Activated CD4-positive, alpha-beta T cell treated with anti-CD3 and anti-CD28 coated beads, Interleukin-2, Interleukin-6, amounts not matched to agents 100 ng/mL and 50 ng/mL, durations not matched to agents 16 hours and 8 hours (primary cell): ENCODE measurements at regions not wholly inside any gene's neighbourhood (a gene's known extent, or its start where the extent isn't known, plus 50 kb on each side); places are given as distances from the start of the nearest gene placed in this dataset.
"Not testable (repeated sequence)": the region's sequence is repeated elsewhere in the genome, so short reads cannot be mapped to it uniquely, and the experiment has no call there.

ENCODE experiments used
- DNase-seq: peaks from one replicate; pipeline ENCODE4 v3.0.0-alpha.2; 2020

DNA sequence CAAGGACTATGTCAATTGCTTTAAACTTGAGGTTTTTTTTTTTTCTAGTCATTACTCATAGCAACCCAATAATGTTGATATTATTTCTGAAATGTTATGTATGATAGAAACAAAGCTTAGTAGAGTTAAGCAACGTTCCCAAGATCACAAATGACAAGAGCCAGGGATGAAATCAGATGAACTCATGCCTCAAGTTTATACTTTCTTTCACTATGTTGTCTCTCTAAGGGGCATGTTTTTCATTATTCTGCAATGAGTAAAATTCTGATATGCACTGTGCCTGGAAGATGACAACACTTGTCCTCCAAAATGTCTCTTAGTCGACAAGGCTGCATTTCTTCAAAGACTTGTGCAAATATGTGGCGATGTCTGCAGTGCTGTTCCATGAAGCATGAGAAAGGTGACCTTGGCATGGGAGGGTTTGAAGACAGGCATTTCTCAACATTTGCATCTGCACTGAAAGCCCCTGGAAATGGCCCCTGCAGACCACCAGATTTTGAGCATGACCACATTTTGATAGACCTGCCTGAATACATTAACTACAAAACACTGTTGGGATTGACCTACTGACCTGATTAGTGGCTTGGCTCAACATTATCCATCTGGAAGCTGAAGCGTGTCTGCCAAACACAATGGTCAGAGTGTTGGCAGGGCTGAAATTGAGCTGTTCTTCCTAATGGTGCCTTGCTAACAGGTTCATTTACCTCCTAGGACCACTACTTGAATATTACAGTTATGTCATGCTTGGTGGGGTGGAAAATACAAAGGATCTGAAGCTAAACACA lies 1027.5 kb downstream of the CDH11 start:
- DNase-seq, result no peak

DNA sequence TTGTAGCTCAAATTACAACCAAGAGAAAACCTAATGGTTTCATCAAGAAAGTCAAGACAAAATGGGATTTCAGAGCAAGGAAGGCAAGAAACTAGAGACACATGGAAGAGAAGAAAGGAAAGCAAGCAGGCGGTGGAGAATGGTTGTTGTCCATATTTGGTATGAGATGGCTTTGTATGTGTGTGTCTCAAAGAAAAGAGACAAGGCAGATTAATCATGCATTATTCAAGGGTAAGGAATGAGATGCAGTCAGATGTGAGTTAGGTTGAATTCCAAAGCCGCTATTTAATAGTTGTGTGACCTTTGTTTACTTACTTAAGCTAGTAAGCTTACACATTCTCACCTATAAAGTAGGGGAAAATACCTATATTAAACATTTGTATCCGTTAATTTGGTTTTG lies 1029.6 kb downstream of the CDH11 start:
- DNase-seq, result no peak

DNA sequence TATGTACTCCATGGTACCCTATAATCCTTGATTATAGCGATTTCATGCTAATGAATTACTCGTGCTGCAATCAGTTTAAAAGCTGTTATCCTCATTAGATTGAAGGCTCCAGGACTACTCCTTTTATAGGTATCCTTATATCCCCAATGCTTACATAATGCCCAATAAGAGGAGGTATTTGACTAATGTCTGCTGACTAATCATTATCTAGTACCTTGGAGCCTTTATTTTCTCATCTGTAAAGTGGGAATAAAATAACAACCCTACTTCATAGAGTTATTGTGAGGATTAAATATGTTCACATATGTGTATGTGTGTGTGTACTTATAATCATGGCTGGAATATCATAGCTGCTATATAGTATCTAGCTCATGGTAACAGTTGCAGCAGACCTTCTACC lies 1031.5 kb downstream of the CDH11 start:
- no peak for DNase-seq

DNA sequence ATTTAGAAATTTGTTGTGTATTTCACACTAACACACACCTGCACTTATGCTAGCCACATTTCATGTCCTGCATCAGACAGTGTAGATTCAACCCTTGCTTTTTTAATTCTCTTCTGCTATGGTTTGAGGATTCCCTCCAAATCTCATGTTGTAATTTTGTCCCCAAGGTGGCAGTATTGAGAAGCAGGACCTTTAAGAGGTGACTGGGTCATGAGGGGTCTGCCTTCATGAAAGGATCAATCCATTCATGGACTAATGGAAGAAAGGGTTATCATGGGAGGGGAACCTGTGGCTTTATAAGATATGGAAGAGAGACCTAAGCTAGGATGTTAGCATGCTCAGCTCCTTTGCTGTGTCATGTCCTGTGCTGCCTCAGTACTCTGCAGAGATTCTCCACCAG lies 1032.2 kb downstream of the CDH11 start:
- no peak for DNase-seq

DNA sequence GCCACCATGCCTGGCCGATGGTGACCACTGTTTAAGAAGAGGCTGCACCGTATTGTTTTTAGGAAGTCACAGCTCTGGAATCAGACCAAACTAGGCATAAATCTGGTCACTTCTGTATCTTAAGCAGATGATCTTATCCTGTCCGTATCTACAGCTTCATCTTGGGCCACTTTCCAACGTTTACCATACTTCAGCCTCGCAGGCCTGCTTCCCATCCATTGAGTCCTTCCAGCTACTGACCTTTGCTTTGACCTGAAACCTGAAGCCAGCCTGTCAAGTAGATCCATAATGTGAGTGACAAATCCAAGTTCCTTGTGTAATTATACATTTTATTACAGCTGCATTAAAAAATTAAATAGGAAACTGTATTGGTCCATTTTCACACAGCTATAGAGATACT lies 1033.0 kb downstream of the CDH11 start:
- no peak for DNase-seq

DNA sequence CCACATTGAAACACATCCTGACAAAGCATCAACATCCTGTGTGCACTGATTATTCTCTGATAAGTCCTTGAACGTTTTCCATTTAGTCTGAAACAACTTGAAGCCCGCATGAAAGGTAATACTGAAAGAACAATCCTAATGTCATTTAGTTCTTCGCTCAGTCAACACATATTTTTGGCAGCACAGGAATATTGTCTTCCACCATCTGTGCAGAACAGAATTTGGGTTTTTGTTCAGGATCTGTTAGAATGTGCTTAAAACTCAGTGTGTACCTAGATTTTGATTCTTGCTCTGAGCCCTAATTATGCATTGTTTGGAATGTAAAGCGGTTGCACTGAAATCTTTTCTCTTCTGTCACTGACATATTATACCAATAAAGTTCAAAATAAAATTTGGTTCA lies 1036.6 kb downstream of the CDH11 start:
- no peak for DNase-seq

DNA sequence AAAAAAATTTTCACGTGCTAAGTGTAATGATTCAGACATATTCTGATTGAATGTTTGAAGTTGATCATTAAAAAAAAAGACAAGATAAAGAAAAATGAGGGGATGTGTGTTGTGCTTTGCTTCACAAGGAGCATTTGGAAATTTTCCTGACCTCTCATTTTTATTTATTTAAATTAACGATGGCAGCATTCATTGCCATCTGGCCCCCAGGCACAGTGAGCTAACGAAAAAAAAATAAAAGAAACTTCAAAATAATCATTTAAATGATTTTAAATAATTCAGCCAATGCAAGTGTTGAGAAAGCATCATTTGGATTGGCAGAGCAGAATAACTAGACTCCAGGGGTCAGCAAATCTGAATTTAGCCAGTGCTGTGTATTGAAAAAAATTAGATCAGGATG lies 1037.2 kb downstream of the CDH11 start:
- no peak for DNase-seq

DNA sequence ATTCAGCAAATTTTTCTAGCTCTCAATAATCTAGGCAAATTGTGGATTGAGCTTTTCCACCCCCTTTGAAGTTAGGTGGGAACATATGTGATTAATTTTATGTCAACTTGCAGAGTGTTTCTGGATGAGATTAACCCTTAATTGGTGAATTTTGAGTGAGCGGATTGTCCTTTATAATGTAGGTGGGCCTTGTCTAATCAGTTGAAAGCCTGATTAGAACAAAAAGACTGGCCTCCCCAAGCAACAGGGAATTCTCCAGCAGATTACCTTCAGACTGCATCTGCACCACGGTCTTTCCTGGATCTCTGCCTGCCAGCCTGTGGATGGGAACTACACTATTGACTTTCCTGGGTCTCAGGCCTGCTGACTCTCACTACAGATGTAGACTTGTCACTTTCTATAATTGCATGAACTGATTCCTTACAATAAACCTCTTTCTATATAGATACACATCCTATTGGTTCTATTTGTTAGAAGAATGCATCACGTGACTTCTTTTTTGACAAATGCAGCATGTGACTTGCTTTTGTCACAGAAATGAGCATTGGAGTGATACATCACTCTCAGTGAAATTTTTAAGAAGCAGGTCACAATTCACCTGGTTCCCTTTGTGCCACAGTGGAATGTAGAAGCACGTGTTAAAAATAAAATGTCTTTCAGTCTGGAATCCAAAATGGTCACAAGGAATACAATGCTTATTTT lies 1038.3 kb downstream of the CDH11 start:
- no peak for DNase-seq

DNA sequence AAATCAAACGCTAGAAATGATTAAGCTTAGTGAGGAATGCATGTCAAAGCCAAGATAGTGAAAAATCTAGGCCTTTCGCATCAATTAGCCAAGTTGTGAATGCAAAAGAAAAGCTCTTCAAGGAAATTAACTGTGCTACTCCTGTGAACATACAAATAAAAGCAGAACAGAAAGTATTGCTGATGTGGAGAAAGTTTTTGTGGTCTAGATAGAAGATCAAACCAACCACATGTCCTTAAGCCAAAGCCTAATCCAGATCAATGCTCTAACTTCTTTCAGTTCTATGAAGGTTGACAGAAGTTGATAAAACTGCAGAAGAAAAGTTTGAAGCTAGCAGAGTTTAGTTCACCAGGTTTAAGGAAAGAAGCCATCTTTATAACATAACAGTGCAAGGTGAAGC lies 1044.6 kb downstream of the CDH11 start:
- no peak for DNase-seq

DNA sequence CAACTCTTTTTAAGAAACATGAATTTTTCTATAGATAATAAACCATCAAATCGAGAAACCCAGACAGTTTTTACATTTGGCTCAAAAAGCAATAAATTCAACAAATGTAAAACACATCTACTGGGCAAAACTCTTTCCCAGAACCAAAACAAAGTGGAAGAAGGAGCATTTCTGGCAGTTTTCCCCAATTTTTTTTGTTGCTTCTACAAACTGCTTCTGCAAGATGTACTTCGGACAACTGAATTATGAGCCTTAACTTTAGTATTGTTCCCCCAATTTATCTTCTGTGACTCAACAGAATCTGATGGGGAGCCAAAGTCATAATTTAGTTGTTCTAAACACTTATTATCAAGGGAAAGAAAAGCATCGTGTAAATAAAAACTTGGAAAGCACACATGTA lies 1047.2 kb downstream of the CDH11 start:
- no peak for DNase-seq

DNA sequence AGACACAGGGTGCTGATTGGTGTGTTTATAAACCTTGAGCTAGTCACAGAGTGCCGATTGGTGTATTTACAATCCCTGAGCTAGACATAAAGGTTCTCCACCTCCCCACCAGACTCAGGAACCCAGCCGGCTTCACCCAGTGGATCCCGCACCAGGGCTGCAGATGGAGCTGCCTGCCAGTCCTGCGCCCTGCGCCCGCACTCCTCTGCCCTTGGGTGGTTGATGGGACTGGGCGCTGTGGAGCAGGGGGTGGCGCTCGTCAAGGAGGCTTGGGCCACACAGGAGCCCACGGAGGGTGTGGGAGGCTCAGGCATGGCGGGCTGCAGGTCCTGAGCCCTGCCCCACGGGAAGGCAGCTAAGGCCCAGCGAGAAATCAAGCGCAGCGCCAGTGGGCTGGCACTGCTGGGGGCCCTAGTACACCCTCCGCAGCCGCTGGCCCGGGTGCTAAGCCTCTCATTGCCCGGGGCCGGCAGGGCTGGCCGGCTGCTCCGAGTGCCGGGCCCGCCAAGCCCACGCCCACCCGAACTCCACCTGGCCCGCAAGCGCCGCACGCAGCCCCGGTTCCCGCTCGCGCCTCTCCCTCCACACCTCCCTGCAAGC lies 1049.6 kb downstream of the CDH11 start:
- not testable (repeated sequence) for DNase-seq

DNA sequence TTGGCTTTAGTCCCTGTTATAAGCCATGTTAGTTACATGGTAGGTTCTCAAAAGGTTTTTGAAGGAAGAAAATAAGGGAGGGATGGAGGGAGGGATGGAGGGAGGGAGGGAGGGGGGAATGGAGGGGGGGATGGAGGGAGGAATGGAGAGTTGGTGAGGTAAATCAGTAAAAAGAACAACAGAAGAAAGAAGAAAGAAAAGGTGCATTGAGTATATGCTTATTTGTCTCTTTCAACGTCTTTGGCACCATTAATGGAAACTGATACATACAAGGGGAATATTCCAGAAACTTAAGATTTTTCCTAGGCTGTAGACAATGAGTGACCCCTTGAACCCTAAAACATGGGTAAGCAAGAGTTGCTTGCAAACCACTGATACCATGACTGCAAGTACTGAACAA lies 1056.3 kb downstream of the CDH11 start:
- DNase-seq, result no peak

DNA sequence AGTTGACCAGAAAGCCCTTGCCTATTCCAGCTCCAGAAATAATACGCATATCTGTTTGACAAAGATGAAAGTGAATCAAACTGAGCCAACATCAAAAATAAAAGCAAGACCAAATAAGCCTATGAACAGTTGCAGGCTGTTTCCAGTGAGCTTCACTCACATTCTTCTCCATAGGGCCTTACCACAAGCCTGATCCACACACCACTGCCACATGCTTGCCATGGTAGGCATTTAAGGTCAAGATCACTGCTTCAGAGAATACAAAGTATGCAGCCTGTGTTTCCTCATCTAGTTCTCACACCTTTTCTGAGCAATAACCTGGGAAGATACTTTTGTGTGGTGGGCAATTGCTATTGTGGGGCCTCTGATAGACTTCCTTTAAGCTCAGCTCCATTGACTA lies 1060.2 kb downstream of the CDH11 start:
- no peak for DNase-seq

DNA sequence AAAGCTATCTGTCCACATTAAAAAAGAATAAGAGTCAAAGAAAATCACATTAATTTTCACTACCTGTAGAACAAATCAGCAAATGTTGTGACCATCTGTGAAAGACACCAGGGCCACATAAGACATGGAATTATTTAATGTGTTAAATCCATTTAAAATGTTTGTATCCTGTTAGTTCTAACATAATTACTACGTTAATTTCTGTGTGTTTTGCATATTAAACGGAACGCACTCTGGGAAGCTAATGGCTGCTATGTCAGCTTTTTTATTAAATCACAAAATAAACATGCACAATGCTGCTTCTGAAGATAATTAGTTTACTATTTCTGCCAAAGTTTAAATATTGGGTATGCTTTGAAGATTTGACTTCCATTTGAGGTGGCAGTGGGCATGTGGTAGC lies 1061.2 kb downstream of the CDH11 start:
- DNase-seq, result no peak

DNA sequence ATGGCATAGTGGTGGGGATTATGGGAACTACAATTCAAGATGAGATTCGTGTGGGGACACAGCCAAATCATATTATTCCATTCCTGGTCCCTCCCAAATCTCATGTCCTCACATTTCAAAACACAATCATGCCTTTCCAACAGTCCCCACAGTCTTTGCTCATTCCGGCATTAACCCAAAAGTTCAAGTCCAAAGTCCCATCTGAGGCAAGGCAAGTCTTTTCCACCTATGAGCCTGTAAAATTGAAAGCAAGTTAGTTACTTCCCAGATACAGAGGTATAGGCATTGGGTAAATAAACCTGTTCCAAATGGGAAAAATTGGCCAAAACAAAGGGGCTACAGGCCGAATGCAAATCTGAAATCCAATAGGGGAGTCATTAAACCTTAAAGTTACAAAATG lies 1063.2 kb downstream of the CDH11 start:
- no peak for DNase-seq

DNA sequence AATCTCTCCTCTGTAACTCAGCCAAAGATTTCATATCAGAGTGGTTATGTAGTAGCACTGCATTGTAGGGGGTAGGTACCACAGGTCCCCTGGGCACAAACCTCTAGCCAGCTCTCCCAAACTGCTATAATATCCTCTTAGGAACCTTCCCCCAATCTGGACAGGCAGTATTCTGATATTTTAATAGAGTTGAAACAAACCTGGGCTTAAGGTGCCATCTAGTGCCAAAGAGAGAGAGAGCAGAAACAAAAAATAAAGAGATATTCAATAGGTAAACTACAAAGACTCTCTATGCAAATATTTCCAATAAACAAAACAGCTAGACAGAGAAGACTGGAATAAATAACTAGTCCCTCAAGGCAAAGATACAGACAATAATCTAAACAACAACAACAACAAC lies 1070.0 kb downstream of the CDH11 start:
- no peak for DNase-seq

DNA sequence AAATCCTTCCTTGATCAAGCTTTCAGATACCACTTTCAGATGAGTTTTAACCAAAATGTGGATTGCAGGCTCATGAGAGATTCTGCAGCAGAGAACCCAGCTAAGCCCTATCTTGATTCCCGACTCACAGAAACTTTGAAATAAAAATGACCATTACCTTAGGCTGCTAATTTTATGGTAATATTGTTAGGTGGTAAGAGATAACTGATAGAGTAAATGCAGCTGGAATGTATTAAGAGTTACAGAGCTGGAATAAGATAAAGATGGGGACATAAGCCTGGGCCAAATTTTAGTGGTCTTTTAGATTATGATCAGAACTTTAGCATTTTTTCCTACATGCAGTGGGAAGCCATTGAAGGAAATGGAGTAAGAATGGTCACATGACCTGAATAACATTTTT lies 1074.0 kb downstream of the CDH11 start:
- no peak for DNase-seq

DNA sequence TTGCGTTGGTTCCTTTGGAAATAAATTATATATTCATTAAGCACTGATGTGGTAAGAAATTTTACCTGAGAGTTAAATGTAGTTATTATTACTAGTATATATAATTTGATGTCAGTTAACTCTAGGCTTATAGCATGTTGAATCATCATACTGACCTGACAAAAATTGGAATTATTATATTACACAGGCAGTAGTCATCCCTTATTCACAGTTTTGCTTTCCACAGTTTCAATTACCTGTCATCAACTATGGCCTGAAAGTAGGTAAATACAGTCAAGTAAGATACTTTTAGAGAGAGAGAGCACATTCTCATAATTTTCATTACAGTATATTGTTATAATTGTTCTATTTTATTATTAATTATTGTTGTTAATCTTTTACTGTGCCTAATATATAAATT lies 1074.7 kb downstream of the CDH11 start:
- no peak for DNase-seq

DNA sequence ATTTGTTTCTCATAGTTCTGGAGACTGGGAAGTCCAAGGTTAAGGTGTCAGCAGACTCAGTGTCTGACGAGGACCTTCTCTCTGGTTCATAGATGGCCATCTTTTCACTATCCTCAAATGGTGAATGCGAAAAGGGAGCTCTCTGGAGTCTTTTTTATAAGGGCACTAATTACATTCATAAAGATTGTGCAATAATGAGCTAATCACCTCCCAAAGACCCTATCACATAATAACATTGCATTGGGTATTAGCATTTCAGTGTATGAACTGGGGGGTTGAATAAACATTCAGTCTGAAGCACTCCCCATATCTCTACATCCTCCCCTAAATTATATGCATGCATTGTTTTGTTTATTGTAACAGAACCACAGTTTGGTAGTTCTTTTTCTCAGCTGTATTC lies 1086.5 kb downstream of the CDH11 start:
- DNase-seq, result no peak

DNA sequence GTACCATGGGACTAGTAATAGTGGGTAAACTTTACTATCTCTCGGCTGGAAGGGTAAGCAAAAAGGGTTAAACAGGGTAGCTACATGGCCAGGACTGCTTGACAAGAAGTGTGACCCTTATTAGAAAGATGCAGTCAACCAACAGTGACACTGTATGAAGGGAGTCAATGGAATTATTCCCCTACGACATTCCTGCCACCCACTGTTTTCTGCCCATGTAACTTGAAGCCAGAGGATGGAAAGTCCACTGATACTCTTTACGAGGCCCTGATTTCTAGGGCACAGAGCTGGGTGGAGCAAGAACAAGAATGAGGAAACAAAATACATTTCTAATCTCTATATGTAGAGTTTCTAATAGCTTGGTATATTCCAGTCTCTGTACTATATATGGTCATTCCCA lies 1102.5 kb downstream of the CDH11 start:
- DNase-seq, result no peak

DNA sequence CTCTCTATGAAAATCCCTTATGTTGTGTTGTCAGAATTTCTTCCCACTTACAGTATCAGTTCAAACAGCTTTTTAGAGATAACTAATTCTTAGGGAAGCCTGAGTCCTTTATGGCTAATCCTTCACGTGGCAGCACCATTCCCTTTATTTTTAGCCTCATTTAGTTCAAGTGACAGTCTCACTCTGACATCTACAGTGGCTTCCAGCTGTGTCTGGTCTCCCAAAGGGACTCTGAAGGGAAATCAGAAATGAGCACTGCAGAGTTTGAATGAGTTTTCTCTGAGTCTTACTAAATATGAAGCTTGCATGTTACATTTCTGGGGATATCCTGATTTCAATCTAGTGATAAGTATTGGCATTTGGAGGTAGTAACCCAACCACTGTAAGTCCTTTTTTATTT lies 1104.1 kb downstream of the CDH11 start:
- DNase-seq, result no peak

DNA sequence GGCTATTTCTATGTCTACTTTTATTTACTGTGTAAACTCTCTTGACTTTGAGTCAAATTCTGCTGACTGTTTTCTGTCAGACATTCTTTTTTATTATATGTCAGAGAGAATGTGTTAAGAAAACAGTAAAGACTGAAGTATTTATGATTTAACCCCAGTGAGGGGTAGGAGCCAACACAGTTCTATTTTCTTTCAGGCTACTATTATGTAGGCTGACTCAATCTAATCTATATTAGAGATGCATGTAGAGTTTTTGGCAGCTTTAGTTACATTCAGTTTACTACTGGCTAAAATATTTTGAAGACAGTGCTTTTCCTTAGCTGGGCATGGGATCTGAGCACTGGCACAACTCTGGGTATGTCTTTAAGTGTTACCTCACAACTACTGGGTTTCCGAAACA lies 1108.0 kb downstream of the CDH11 start:
- DNase-seq, result no peak

DNA sequence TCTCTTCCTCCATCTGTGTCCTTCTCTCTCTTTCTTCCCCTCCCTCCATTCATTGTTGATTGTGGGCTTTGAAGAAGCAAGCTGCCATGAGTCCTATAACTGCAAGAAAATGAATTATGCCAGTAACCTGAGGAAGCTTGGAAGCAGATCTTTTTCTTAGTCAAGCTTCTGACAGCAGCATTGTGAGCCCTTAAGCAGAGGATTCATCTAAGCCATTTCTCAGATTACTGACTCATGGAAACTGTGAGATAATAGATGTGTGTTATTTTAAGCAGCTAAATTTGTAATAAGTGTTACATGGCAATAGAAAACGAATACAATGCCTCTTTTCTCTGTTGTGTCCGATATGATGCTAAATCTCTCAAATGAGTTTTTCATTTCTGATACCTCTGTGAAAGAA lies 1109.7 kb downstream of the CDH11 start:
- no peak for DNase-seq

DNA sequence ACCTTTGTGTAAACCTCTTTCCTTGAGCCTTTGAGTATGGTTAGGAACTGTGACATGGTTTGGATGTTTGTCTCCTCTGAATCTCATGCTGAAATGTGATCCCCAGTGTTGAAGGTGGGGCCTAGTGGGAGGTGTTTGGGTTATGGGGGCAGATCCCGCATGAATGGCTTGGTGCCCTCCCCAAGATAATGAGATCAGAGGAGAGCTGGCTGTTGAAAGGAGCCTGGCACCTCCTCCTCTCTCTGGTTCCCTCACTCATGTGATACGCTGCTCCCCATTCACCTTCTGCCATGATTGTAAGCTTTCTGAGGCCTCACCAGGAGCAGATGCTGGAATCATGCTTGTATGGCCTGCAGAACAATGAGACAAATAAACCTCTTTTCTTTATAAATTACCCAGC lies 1110.2 kb downstream of the CDH11 start:
- no peak for DNase-seq

DNA sequence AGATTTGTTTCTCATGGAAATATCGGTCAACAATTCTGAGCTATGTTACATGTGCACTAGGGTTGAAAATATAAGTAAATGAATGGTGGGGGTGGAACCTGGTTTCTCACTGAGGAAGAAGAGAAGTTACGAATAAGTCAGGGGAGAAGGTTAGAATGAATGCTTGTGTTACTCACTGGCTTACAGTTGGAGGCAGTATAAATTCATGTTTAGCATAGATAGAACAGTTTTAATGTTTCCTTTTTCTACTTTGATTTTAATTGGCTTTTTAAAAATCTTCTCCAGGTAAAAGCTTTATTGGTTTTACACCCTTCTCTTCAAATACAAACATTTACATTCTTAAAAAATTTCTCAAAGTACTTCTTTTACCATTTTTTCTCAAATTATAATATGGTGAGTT lies 1113.7 kb downstream of the CDH11 start:
- DNase-seq, result no peak
